ENCODE measurements at regions not wholly inside any gene's neighbourhood (a gene's known extent, or its start where the extent isn't known, plus 50 kb on each side); places are given as distances from the start of the nearest gene placed in this dataset.
A peak's percentile ranks its signal among the peaks of the same experiment; 100 is the strongest.

- Histone ChIP-seq H3K4me3 (ENCODE audit: low read length) (no peak overlapping the region), H3K4me1 (ENCODE audit: insufficient read depth, low read length) (peaks cover 26% of the 10 kb centered on the region), H3K4me2 (ENCODE audit: low read length) (no peak overlapping the region), H3K9ac (ENCODE audit: low read length) (no peak overlapping the region), H3K79me2 (ENCODE audit: low read length) (no peaks in the 10 kb centered on the region), H3K36me3 (ENCODE audit: low read depth, low read length) (no peaks in the 10 kb centered on the region), H3K27me3 (ENCODE audit: low read length) (no peaks in the 10 kb centered on the region), H2AFZ (ENCODE audit: low read length) (no peak overlapping the region), H3F3A (ENCODE audit: low read length, unreplicated experiment) (no peaks in the 10 kb centered on the region), H3K27ac (ENCODE audit: low read length) (no peak overlapping the region), H3K9me2 (replicated peaks; ENCODE audit: low read length) (no peaks in the 10 kb centered on the region), H4K20me1 (ENCODE audit: low read length) (no peaks in the 10 kb centered on the region), H3K9me3 (ENCODE audit: low read length) (no peaks in the 10 kb centered on the region)
- intact Hi-C loops (cut with micrococcal nuclease), result no loop called here
- no peak for TF ChIP-seq EZH2phosphoT487 (IDR thresholded peaks at IDR 0.05; ENCODE audit: borderline replicate concordance, low read length)
- TF ChIP-seq EZH2 (IDR thresholded peaks at IDR 0.05; ENCODE audit: low read length, unreplicated experiment), result no peak
- no peak for TF ChIP-seq CTCF (conservative IDR thresholded peaks at IDR 0.05; ENCODE audit: low read depth, low read length)
- BruUV-seq (replicated peaks), result no TSS peak
- ChIA-PET CTCF (no interaction called here), POLR2A (ENCODE audit: unreplicated experiment) (no interaction called here)
- DNase-seq (no peak), ATAC-seq (no peak)
Observed at GRCh38 chr7:81606078-81606863, 163.6 kb downstream of the HGF start.

- POLR2A ChIA-PET (ENCODE audit: unreplicated experiment), result no interaction called here
- H2AFZ ChIP-seq (ENCODE audit: low read length), result no peak overlapping the region
- DNase-seq, result no peak
- no peak for TF ChIP-seq CTCF (conservative IDR thresholded peaks at IDR 0.05; ENCODE audit: low read depth, low read length)
- TF ChIP-seq EZH2phosphoT487 (IDR thresholded peaks at IDR 0.05; ENCODE audit: borderline replicate concordance, low read length), result no peak
- TF ChIP-seq EZH2 (IDR thresholded peaks at IDR 0.05; ENCODE audit: low read length, unreplicated experiment), result no peak
- CTCF ChIA-PET, result no interaction called here
- H3K9me3 ChIP-seq (ENCODE audit: low read length), result no peaks in the 10 kb centered on the region
- no peaks in the 10 kb centered on the region for H3K79me2 ChIP-seq (ENCODE audit: low read length)
- H4K20me1 ChIP-seq (ENCODE audit: low read length), result no peaks in the 10 kb centered on the region
- intact Hi-C loops (cut with micrococcal nuclease), result no loop called here
- no peak overlapping the region for H3K4me3 ChIP-seq (ENCODE audit: low read length)
- no peaks in the 10 kb centered on the region for H3K27me3 ChIP-seq (ENCODE audit: low read length)
- no TSS peak for BruUV-seq (replicated peaks)
- no peaks in the 10 kb centered on the region for H3F3A ChIP-seq (ENCODE audit: low read length, unreplicated experiment)
- peak overlapping the region; percentile 92 for H3K27ac ChIP-seq (ENCODE audit: low read length)
- peaks cover 26% of the 10 kb centered on the region for H3K4me1 ChIP-seq (ENCODE audit: insufficient read depth, low read length)
- H3K4me2 ChIP-seq (ENCODE audit: low read length), result no peak overlapping the region
- no peak for ATAC-seq
- H3K36me3 ChIP-seq (ENCODE audit: low read depth, low read length), result no peaks in the 10 kb centered on the region
- no peak overlapping the region for H3K9ac ChIP-seq (ENCODE audit: low read length)
- H3K9me2 ChIP-seq (replicated peaks; ENCODE audit: low read length), result no peaks in the 10 kb centered on the region
Observed at GRCh38 chr7:81605493-81605892, 164.4 kb downstream of the HGF start.

GRCh38 chr7:81604808-81605174 is 165.1 kb downstream of the HGF start:
- H3K27me3 ChIP-seq (ENCODE audit: low read length), result no peaks in the 10 kb centered on the region
- no peaks in the 10 kb centered on the region for H3K79me2 ChIP-seq (ENCODE audit: low read length)
- ATAC-seq, result no peak
- no TSS peak for BruUV-seq (replicated peaks)
- POLR2A ChIA-PET (ENCODE audit: unreplicated experiment), result no interaction called here
- peak overlapping the region; percentile 92 for H3K27ac ChIP-seq (ENCODE audit: low read length)
- H3K9ac ChIP-seq (ENCODE audit: low read length), result peak overlapping the region; percentile 70
- peak overlapping the region; percentile 43; the same call in 1 of the 2 replicates for H3K4me2 ChIP-seq (ENCODE audit: low read length)
- H3K36me3 ChIP-seq (ENCODE audit: low read depth, low read length), result no peaks in the 10 kb centered on the region
- H4K20me1 ChIP-seq (ENCODE audit: low read length), result no peaks in the 10 kb centered on the region
- H3K4me1 ChIP-seq (ENCODE audit: insufficient read depth, low read length), result peaks cover 26% of the 10 kb centered on the region
- peak overlapping the region; percentile 77; the same call in 1 of the 2 replicates for H2AFZ ChIP-seq (ENCODE audit: low read length)
- H3K4me3 ChIP-seq (ENCODE audit: low read length), result no peak overlapping the region
- DNase-seq, result no peak
- H3F3A ChIP-seq (ENCODE audit: low read length, unreplicated experiment), result no peaks in the 10 kb centered on the region
- H3K9me3 ChIP-seq (ENCODE audit: low read length), result no peaks in the 10 kb centered on the region
- CTCF ChIA-PET, result no interaction called here
- H3K9me2 ChIP-seq (replicated peaks; ENCODE audit: low read length), result no peaks in the 10 kb centered on the region
- intact Hi-C loops (cut with micrococcal nuclease), result no loop called here
- no peak for TF ChIP-seq EZH2 (IDR thresholded peaks at IDR 0.05; ENCODE audit: low read length, unreplicated experiment)
- TF ChIP-seq CTCF (conservative IDR thresholded peaks at IDR 0.05; ENCODE audit: low read depth, low read length), result no peak
- TF ChIP-seq EZH2phosphoT487 (IDR thresholded peaks at IDR 0.05; ENCODE audit: borderline replicate concordance, low read length), result no peak
